COLO668 (cell line): ENCODE measurements at regions not wholly inside any gene's neighbourhood (a gene's known extent, or its start where the extent isn't known, plus 50 kb on each side); places are given as distances from the start of the nearest gene placed in this dataset.

Experiments used
- DNase-seq: peaks from one replicate; lab custom pipeline; 2025; ENCODE audit not compliant: unreplicated experiment; lab: John Stamatoyannopoulos, UW

DNA sequence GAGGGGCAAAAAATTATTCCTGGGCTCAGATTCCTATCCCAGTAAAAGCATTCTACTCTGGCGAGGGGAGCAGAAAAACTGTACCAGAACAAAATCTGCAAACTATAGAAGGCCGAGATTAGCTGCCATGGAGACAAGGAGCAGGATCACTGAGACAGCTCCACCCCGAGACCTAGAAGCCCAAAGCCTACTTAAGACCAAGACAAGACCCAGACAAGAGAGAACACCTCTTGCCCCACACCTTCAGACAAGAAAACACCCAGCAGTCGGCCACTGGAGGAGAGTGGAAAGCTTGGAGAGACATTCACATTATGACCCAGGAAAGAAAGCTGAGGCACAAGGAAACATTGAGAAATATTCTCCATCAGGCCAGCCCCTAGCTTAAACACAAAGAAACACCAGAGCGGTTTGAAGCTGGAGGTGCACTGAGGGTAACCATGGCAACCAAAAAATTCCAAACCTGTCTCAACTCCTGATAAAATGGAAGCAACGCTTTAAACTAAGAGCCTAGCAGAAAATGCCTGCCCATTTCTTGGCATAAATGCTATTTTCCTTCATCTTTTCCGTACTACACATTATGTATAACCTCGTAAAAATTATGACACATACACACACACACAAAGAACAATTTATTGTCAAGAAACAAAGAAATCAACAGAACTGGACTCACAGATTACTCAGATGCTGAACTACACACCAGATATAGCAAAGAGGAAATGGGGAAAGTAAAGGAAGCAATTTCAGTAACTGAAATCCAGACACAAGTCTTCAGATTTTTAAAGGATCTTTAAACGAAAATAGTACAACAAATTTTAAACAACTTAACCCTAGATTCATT lies 53.8 kb upstream of the FTMT start:
- DNase-seq: no peak
